Astrocyte (in vitro differentiated cells and primary cell): ENCODE measurements at regions not wholly inside any gene's neighbourhood (a gene's known extent, or its start where the extent isn't known, plus 50 kb on each side); places are given as distances from the start of the nearest gene placed in this dataset.

Experiments used
- DNase-seq: peaks from one replicate; pipeline ENCODE4 v3.0.0-alpha.2; 2010; ENCODE audit warnings: low read depth
- FAIRE-seq: peaks from 2 replicates; lab custom pipeline; 2011; peaks lifted over from hg19 to GRCh38; lab: Jason Lieb, UNC
- H2AFZ ChIP-seq: 2 replicates; pipeline ENCODE4 v1.6.0; 2012; ENCODE audit warnings: low read depth, low read length, inconsistent platforms
- H3K27ac ChIP-seq: 2 replicates; pipeline ENCODE4 v1.5.1; 2011; ENCODE audit warnings: low read depth, low read length, inconsistent platforms
- H3K27me3 ChIP-seq: 2 replicates; pipeline ENCODE4 v1.6.0; 2011; ENCODE audit warnings: low read length, inconsistent platforms; ENCODE audit not compliant: insufficient read depth
- H3K36me3 ChIP-seq: 2 replicates; pipeline ENCODE4 v1.5.1; 2011; ENCODE audit warnings: low read length, inconsistent platforms; ENCODE audit not compliant: insufficient read depth
- H3K4me1 ChIP-seq: 2 replicates; pipeline ENCODE4 v1.5.1; 2011; ENCODE audit warnings: low read length, inconsistent platforms; ENCODE audit not compliant: insufficient read depth
- H3K4me2 ChIP-seq: 2 replicates; pipeline ENCODE4 v1.6.0; 2012; ENCODE audit warnings: low read length, inconsistent platforms
- H3K4me3 ChIP-seq: 2 replicates; pipeline ENCODE4 v1.5.1; 2011; ENCODE audit warnings: low read depth, mild to moderate bottlenecking, low read length, inconsistent platforms; ENCODE audit not compliant: insufficient read depth
- H3K79me2 ChIP-seq: 2 replicates; pipeline ENCODE4 v1.6.0; 2012; ENCODE audit warnings: mild to moderate bottlenecking, low read length, inconsistent platforms; ENCODE audit not compliant: insufficient read depth
- H3K9ac ChIP-seq: 2 replicates; pipeline ENCODE4 v1.6.0; 2012; ENCODE audit warnings: mild to moderate bottlenecking, low read length, inconsistent platforms
- H3K9me3 ChIP-seq: 2 replicates; pipeline ENCODE4 v1.5.1; 2012; ENCODE audit warnings: low read depth, mild to moderate bottlenecking, low read length, inconsistent platforms; ENCODE audit not compliant: insufficient read depth
- H4K20me1 ChIP-seq: 2 replicates; pipeline ENCODE4 v1.6.0; 2012; ENCODE audit warnings: low read length, inconsistent platforms; ENCODE audit not compliant: insufficient read depth
- H3K27ac Mint-ChIP-seq: one replicate; pipeline ENCODE4 v1.8.0; 2021; ENCODE audit warnings: mild to moderate bottlenecking, mixed read lengths; ENCODE audit not compliant: unreplicated experiment
- H3K27me3 Mint-ChIP-seq: one replicate; pipeline ENCODE4 v1.8.0; 2021; ENCODE audit warnings: low read depth, mixed read lengths; ENCODE audit not compliant: unreplicated experiment
- H3K36me3 Mint-ChIP-seq: one replicate; pipeline ENCODE4 v1.8.0; 2021; ENCODE audit warnings: low read depth, mixed read lengths; ENCODE audit not compliant: unreplicated experiment
- H3K4me1 Mint-ChIP-seq: one replicate; pipeline ENCODE4 v1.8.0; 2021; ENCODE audit warnings: low read depth, mixed read lengths; ENCODE audit not compliant: unreplicated experiment
- H3K4me3 Mint-ChIP-seq: one replicate; pipeline ENCODE4 v1.8.0; 2021; ENCODE audit warnings: mild to moderate bottlenecking, moderate library complexity, mixed read lengths; ENCODE audit not compliant: unreplicated experiment
- H3K9me3 Mint-ChIP-seq: one replicate; pipeline ENCODE4 v1.8.0; 2021; ENCODE audit warnings: mild to moderate bottlenecking, mixed read lengths; ENCODE audit not compliant: unreplicated experiment
- CTCF ChIP-seq: IDR thresholded peaks from 2 replicates; pipeline ENCODE4 v1.5.1; 2011; ENCODE audit warnings: low read depth, mild to moderate bottlenecking, inconsistent platforms, low read length, moderate library complexity; ENCODE audit not compliant: insufficient read depth
- EZH2 ChIP-seq: IDR thresholded peaks from 2 replicates; pipeline ENCODE4 v1.6.1; 2012; ENCODE audit warnings: mild to moderate bottlenecking, low read length, inconsistent platforms; ENCODE audit not compliant: insufficient read depth

GRCh38 chr11:31919175-31919574, 108.1 kb upstream of the PAX6 start:
- H3K9me3 Mint-ChIP-seq = peaks cover 1% of the 10 kb centered on the region
- Histone ChIP-seq H3K4me1 (no peaks in the 10 kb centered on the region), H3K36me3 (no peaks in the 10 kb centered on the region), H4K20me1 (no peaks in the 10 kb centered on the region), H3K27ac (no peak overlapping the region), H3K4me2 (no peak overlapping the region), H3K27me3 (peaks cover 4% of the 10 kb centered on the region), H3K4me3 (no peak overlapping the region), H3K9me3 (no peaks in the 10 kb centered on the region), H2AFZ (no peak overlapping the region), H3K79me2 (no peaks in the 10 kb centered on the region), H3K9ac (no peak overlapping the region)
- H3K36me3 Mint-ChIP-seq = no peaks in the 10 kb centered on the region
- TF ChIP-seq EZH2 = no peak
- no peak for TF ChIP-seq CTCF
- peaks cover 11% of the 10 kb centered on the region for H3K4me1 Mint-ChIP-seq
- no peak overlapping the region for H3K27ac Mint-ChIP-seq
- no peak overlapping the region for H3K4me3 Mint-ChIP-seq
- no peak for DNase-seq
- FAIRE-seq = no peak
- peaks cover 2% of the 10 kb centered on the region for H3K27me3 Mint-ChIP-seq

- TF ChIP-seq EZH2 (no peak), CTCF (no peak)
- H3K4me1 ChIP-seq = no peaks in the 10 kb centered on the region
- H4K20me1 ChIP-seq = no peaks in the 10 kb centered on the region
- H3K4me1 Mint-ChIP-seq = peaks cover 2% of the 10 kb centered on the region
- H3K4me3 Mint-ChIP-seq = no peak overlapping the region
- H3K9me3 ChIP-seq = no peaks in the 10 kb centered on the region
- DNase-seq (no peak), FAIRE-seq (no peak)
- peaks cover 8% of the 10 kb centered on the region for H3K27me3 ChIP-seq
- no peak overlapping the region for H3K27ac Mint-ChIP-seq
- H3K36me3 ChIP-seq = no peaks in the 10 kb centered on the region
- no peak overlapping the region for H3K9ac ChIP-seq
- no peak overlapping the region for H3K27ac ChIP-seq
- no peak overlapping the region for H3K4me2 ChIP-seq
- peaks cover 4% of the 10 kb centered on the region for H3K27me3 Mint-ChIP-seq
- peaks cover 1% of the 10 kb centered on the region for H3K9me3 Mint-ChIP-seq
- no peak overlapping the region for H2AFZ ChIP-seq
- no peak overlapping the region for H3K4me3 ChIP-seq
- no peaks in the 10 kb centered on the region for H3K79me2 ChIP-seq
- no peaks in the 10 kb centered on the region for H3K36me3 Mint-ChIP-seq
Measured at GRCh38 chr11:31915867-31916266, 104.7 kb upstream of the PAX6 start.

- Histone ChIP-seq H3K27me3 (peaks cover 8% of the 10 kb centered on the region), H3K9ac (no peak overlapping the region), H3K79me2 (no peaks in the 10 kb centered on the region), H3K4me1 (no peaks in the 10 kb centered on the region), H3K9me3 (no peaks in the 10 kb centered on the region), H3K27ac (no peak overlapping the region), H3K4me2 (no peak overlapping the region), H2AFZ (no peak overlapping the region), H3K36me3 (no peaks in the 10 kb centered on the region), H3K4me3 (no peak overlapping the region), H4K20me1 (no peaks in the 10 kb centered on the region)
- no peak overlapping the region for H3K4me3 Mint-ChIP-seq
- no peak overlapping the region for H3K27ac Mint-ChIP-seq
- no peaks in the 10 kb centered on the region for H3K4me1 Mint-ChIP-seq
- DNase-seq (no peak), FAIRE-seq (no peak)
- TF ChIP-seq CTCF = no peak
- TF ChIP-seq EZH2 = no peak
- no peaks in the 10 kb centered on the region for H3K36me3 Mint-ChIP-seq
- H3K27me3 Mint-ChIP-seq = peaks cover 4% of the 10 kb centered on the region
- H3K9me3 Mint-ChIP-seq = peaks cover 1% of the 10 kb centered on the region
Measured at GRCh38 chr11:31913985-31914384, 102.9 kb upstream of the PAX6 start.
